CMK (cell line): ENCODE measurements at regions not wholly inside any gene's neighbourhood (a gene's known extent, or its start where the extent isn't known, plus 50 kb on each side); places are given as distances from the start of the nearest gene placed in this dataset.
"Not testable (repeated sequence)": the region's sequence is repeated elsewhere in the genome, so short reads cannot be mapped to it uniquely, and the experiment has no call there.

ENCODE experiments used
- DNase-seq: peaks from one replicate; pipeline ENCODE4 v3.0.0-alpha.2; 2010; ENCODE audit warnings: low read depth

DNA sequence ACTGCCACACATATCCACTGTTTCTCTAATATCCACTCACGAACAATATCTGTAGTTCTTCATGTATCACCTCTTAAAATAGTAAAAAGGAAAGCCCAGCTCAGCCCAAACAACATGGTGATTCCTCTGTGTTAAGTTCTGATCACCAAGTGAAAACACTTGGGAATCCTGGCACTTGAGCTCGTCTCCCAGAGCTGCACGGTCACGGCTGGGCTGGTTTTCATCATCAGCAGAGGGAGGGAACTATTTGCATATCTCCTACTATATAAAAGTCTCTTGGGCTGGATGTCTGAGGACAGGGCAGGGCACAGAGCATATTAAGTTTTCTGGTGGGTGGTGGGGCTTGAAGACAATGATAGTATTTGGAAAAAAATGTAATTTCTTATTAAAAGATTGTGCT, 870.6 kb downstream of the TMEM121 start:
- no peak for DNase-seq

GRCh38 chr14:106398931-106399331, 872.5 kb downstream of the TMEM121 start:
- DNase-seq = not testable (repeated sequence)

GRCh38 chr14:106401316-106401715, 874.9 kb downstream of the TMEM121 start:
- not testable (repeated sequence) for DNase-seq

DNA sequence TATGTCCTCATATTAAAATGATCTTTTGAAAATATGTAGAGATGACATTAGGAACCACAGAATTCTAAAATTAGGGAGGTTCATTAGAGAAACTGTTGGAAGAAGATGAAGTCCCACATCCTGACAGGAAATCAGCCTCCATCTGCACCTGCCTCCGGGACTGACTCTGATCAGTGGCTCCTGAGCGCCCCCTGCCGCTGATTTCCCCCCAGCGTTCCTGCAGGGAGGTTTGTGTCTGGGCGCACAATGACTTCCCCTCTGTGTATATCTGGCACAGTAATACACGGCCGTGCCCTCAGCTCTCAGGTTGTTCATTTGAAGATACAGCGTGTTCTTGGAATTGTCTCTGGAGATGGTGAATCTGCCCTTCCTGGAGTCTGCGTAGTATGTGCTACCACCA, 883.8 kb downstream of the TMEM121 start:
- not testable (repeated sequence) for DNase-seq

- DNase-seq = no peak
Observed at GRCh38 chr14:106414464-106414863, 888.1 kb downstream of the TMEM121 start.

DNA sequence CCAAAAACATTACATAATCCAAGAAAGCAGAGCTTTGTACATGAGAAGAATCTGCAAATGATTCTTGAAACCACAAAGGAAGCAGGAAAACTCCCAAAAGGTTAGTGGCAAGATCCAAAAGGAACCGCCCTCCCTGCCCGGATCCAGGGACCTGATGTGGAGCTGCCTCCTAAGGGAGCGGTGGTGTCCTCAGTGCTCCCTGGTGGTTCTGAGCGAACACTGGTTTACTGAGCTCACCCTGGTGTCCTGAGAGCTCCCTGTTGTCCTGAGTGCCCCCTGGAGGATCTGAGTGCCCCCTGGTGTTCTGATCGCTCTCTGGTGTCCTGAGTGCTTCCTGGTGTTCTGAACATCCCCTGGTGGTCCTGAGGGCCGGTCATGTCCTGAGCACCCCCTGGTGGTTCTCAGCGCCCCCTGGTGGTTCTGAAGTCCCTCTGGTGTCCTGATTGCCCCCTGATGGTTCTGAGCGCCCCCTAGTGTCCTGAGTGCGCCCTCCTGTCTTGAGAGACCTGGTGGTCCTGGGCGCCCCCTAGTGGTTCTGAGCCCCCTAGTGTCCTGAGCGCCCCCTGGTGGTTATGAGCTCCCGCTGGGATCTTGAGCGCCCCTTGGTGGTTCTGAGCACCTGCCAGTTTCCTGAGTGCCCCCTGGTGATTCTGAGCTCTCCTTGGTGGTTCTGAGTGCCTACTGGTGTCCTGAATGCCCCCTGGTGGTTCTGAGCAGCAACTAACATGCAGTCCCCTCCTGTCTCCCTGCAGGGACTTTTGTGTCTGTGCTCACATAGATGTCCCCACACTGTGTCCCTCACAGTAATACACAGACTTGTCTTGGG, 891.1 kb downstream of the TMEM121 start:
- peak; percentile 73 for DNase-seq

GRCh38 chr14:106419376-106419965, 893.1 kb downstream of the TMEM121 start:
- no peak for DNase-seq

- not testable (repeated sequence) for DNase-seq
Observed at GRCh38 chr14:106421431-106422033, 895.1 kb downstream of the TMEM121 start.

DNA sequence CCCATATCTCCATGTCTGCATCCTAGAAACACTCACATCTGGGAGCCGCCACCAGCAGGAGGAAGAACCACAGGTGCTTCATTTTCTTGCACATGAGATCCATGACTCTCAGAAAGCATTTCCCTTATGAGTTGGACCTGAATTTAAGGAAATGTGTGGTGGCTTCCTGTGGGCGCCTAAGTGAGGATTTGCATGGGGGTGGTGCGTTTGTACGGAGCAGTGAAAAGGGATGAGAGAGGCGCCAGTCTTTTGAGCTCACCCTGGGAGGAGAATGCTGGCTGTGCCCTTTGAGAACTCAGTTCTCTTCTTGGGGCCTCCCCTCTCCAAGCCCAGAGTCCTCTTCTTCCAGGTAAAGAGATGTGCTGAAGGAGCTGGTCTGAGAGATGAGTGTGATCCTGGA, 895.7 kb downstream of the TMEM121 start:
- no peak for DNase-seq

- not testable (repeated sequence) for DNase-seq
Observed at GRCh38 chr14:106425150-106425549, 898.8 kb downstream of the TMEM121 start.

GRCh38 chr14:106436310-106436905, 910.0 kb downstream of the TMEM121 start:
- DNase-seq = peak; percentile 31

DNA sequence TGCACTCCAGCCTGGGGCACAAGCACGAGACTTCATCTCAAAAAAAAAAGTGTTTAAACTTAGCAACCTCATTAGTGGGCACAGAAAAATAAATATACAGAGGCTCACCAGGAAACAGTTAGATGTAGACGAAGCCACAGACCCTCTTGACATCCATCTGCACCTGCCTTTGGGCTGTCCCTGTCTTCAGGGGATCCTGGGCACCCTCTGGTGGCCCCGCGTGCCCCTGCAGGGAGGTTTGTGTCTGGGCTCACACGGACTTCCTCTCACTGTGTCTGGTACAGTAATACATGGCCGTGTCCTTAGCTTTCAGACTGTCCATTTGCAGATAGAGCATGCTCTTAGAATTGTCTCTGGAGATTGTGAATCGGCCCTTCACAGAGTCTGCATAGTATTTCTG, 916.5 kb downstream of the TMEM121 start:
- DNase-seq = no peak

- DNase-seq = peak; percentile 85
Observed at GRCh38 chr14:106455026-106455425, 928.6 kb downstream of the TMEM121 start.

DNA sequence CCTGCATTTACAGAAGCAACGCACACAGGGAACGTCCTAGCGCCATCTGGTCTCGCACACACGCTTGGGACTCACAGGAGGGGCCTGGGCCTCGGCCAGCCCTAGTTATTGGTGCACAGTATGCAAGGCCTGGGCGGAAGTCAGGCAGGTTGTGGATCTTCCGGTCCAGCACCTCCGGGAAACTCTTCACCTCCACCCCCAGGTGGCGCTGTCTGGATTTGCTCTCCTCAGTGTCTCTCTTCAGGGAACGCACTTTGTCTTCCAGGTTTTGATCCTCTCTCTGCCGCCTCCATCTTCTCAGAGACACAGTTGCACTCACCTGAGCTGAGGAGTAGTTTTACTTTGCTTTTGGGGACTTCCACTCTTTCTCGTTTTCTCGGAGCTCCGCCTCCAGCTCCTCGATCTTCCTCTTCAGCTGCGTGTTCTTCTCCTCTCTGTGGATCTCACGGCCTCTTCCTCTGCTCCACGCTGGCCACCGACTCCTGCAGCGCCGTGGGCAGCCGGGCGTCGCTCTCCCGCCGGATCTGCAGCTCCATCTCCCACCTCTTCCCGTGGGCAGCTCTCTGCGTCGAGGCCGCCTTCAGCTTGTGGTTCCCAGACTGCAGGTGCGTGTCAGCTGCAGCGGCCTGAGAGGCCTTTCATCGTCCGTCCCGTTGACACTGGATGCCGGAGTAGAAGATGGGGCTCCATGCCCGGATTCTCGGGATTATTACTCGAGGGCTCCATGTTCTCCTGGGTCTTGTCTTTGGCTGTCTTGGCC, 933.8 kb downstream of the TMEM121 start:
- DNase-seq = no peak

DNA sequence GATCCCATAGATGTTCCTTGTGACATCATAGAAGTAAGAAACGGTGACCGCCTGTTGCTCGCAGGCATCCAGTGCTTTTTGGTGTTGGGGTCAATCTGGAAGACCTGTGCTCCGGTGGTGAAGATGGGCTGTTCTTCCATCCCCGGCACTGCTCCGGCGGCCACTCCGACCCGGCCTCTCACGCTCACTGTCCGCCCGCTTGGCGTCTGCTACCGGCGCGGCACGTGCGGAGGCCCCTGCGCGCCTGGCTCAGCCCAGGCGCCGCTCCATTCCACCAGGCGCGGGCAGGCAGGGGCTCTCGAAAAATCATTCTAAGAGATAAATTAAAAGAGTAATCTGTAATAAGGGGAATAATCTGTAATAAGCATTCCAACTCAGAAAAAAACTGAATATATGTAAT, 934.5 kb downstream of the TMEM121 start:
- no peak for DNase-seq

- DNase-seq = not testable (repeated sequence)
Observed at GRCh38 chr14:106466483-106466882, 940.1 kb downstream of the TMEM121 start.

DNA sequence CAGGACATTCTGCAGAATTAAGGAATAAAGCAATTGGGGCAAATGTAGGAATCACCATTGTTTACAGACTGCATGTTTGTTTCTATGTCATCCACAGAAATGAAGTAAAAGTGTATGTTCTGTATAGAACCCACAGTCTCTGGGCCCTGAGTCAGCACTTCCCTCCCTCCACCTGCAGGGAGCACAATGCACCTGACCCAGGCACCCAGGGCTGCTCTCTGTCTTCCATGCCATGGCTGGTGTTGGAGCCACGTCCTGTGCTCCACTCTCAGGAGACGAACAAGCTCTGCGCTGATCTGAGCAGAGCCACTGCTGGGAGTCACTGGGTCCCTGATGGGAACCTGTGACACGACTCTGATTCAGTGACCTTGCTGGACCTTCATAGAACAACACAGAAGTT, 942.5 kb downstream of the TMEM121 start:
- DNase-seq = not testable (repeated sequence)

GRCh38 chr14:106470028-106470427, 943.6 kb downstream of the TMEM121 start:
- not testable (repeated sequence) for DNase-seq

DNA sequence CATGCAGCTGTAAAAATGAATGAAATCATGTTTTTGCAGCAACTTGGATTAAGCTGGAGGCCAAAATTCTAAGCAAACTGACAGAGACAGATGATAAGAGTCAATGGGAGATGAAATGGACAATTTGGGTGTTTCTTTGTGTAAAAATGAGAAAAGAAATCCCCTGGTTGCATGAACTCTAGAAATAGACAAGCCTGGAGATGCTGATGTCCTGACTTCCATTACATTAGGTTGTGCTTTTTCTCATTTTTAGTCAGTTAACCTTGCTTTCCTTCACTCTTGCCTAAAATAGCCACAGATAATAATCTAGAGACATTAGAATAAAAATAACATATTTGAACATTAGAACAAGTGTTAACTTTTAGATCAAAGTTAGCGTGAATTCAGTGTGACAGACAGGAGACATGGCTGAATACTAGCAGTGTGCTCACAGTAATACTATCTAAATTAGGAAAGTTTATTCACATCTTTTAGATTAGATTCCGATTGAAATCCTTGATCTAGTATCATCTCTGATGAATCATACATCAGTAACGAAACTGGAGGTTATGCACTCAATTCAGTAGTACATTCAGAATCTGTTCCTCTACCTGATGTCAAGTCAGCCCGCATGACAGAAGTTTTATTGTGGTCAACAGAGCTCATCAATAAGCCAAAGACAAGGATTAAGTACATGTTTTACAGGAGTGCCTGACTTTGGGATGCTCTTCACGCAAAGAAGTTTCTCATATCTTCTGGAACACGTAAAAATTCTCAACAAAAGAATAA, 948.1 kb downstream of the TMEM121 start:
- not testable (repeated sequence) for DNase-seq

DNA sequence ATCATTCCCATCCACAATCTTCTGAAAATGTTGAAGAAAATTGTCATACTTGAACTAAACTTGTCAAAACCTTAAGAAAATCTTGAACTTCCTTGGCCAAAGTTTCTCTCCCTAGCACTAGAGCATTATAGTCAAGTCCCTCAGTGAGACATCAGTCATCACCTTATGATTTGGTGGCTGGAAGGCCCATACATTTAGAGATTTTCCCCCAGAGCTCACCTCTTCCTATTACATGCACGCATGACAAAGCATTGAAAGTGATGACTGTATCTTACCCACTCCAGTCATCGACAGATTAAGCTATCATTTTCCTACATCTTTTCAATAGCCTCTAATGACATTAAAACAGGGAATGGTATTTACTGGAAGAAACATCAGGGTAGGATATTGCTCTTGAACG, 948.8 kb downstream of the TMEM121 start:
- not testable (repeated sequence) for DNase-seq

DNA sequence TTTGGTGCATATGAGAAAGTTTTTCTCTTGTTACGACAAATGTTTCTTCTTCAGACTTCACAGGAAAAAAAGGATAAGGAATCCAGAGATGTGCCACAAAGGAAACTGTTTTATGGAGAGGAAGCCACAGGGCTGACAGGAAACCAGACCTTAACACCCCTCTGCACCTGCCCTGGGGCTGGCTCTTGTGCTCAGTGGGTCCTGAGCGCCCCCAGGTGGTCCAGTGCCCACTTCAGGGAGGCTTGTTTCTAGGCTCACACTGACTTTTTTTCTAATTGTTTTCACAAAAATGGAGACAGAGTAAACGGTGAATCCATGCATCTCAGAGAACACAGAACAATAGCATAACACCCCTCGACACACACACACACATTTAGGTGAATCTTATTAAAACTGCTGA, 951.2 kb downstream of the TMEM121 start:
- not testable (repeated sequence) for DNase-seq
